Ascending aorta (tissue), 2 donors: ENCODE measurements at regions not wholly inside any gene's neighbourhood (a gene's known extent, or its start where the extent isn't known, plus 50 kb on each side); places are given as distances from the start of the nearest gene placed in this dataset.

Experiments used
- DNase-seq, 2 donors: peaks; one replicate each; pipeline ENCODE4 v3.0.0-alpha.2; 2019; ENCODE audit warnings: low spot score in 2 of 2
- H3K27ac ChIP-seq, 2 donors: fragments of 200-600 bp; sonication (generic); one replicate each; pipeline ENCODE4 v1.5.1; 2016 to 2017; ENCODE audit warnings: mild to moderate bottlenecking in 1 of 2
- H3K27me3 ChIP-seq: fragments of 200-600 bp; sonication (generic); one replicate; pipeline ENCODE4 v1.5.1; 2017
- H3K36me3 ChIP-seq, 2 donors: fragments of 200-600 bp; sonication (generic); one replicate each; pipeline ENCODE4 v1.5.1; 2016
- H3K4me1 ChIP-seq, 2 donors: fragments of 200-600 bp; sonication (generic); one replicate each; pipeline ENCODE4 v1.5.1; 2016 to 2017; ENCODE audit warnings: mild to moderate bottlenecking in 1 of 2
- H3K4me3 ChIP-seq, 2 donors: fragments of 200-600 bp; sonication (generic); one replicate each; pipeline ENCODE4 v1.5.1; 2016 to 2017; ENCODE audit warnings: mild to moderate bottlenecking in 1 of 2
- H3K9me3 ChIP-seq, 2 donors: fragments of 200-600 bp; sonication (generic); one replicate each; pipeline ENCODE4 v1.5.1; 2016
- intact Hi-C: fragments of 100-400 bp; cut with DNase I; formaldehyde crosslinking; loops from one replicate; pipeline ENCODE4 v1.15.1; 2023
- TF ChIP-seq, protein P1 (sequence below), 3 experiments: fragments of 200-600 bp in 2 of 3; fragments of 450-650 bp in 1 of 3; sonication (generic) in 2 of 3; IDR thresholded peaks; one replicate each; pipeline ENCODE4 v1.5.1; 2016 to 2019; ENCODE audit warnings: antibody characterized with exemption in 3 of 3, mild to moderate bottlenecking in 1 of 3, moderate library complexity in 1 of 3

DNA sequence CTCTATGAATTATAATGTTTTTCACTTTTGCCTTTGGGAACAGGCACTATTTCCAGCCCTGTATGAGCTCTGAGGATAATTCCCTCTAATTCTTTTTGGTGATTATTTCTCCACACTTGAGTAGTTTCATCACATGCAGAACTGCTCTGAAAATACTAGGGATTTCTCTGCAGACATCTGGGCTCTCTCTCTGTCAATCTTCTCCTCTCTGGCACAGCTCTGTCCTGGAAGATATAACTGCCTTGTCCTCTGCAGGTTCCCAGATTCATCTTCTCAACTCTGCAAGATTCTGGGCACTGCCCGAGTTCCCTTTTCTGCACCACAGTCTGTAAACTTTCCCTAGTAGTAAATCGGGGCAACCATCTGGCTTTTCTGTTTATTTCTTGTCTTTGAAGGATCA is 131.3 kb upstream of the FMN2 start:
- no peak for DNase-seq
- Histone ChIP-seq H3K9me3 (no peaks in the 10 kb centered on the region), H3K27me3 (no peaks in the 10 kb centered on the region), H3K4me1 (no peaks in the 10 kb centered on the region), H3K36me3 (no peaks in the 10 kb centered on the region), H3K4me3 (no peak overlapping the region), H3K27ac (no peak overlapping the region)
- intact Hi-C loops, result no loop called here
- TF ChIP-seq, protein P1, sequence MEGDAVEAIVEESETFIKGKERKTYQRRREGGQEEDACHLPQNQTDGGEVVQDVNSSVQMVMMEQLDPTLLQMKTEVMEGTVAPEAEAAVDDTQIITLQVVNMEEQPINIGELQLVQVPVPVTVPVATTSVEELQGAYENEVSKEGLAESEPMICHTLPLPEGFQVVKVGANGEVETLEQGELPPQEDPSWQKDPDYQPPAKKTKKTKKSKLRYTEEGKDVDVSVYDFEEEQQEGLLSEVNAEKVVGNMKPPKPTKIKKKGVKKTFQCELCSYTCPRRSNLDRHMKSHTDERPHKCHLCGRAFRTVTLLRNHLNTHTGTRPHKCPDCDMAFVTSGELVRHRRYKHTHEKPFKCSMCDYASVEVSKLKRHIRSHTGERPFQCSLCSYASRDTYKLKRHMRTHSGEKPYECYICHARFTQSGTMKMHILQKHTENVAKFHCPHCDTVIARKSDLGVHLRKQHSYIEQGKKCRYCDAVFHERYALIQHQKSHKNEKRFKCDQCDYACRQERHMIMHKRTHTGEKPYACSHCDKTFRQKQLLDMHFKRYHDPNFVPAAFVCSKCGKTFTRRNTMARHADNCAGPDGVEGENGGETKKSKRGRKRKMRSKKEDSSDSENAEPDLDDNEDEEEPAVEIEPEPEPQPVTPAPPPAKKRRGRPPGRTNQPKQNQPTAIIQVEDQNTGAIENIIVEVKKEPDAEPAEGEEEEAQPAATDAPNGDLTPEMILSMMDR (IDR thresholded peaks at IDR 0.05), result no peak

DNA sequence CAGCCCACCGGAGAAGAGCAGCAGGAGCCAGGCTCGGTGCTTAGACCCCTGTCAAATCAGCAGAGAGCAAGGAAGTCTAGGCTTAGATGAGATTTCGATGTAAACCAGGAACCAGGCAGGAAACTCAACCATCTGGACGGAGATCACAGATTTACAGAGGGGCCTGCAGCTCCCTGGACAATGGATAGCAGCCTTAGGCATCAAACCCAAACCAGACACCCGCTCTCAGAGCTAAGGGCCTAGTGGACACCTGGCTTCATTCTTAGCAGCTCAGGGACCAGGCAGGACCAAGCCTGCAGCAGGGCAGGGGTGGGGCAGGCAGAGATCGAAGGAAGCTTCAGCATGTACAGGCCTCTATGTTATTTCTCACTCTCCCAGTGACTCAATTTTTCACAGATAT is 127.8 kb upstream of the FMN2 start:
- TF ChIP-seq, protein P1 (IDR thresholded peaks at IDR 0.05), result no peak
- intact Hi-C loops, result no loop called here
- Histone ChIP-seq H3K36me3 (no peaks in the 10 kb centered on the region), H3K4me3 (no peak overlapping the region), H3K27me3 (no peaks in the 10 kb centered on the region), H3K9me3 (no peaks in the 10 kb centered on the region), H3K4me1 (no peaks in the 10 kb centered on the region), H3K27ac (no peak overlapping the region)
- DNase-seq, result no peak

DNA sequence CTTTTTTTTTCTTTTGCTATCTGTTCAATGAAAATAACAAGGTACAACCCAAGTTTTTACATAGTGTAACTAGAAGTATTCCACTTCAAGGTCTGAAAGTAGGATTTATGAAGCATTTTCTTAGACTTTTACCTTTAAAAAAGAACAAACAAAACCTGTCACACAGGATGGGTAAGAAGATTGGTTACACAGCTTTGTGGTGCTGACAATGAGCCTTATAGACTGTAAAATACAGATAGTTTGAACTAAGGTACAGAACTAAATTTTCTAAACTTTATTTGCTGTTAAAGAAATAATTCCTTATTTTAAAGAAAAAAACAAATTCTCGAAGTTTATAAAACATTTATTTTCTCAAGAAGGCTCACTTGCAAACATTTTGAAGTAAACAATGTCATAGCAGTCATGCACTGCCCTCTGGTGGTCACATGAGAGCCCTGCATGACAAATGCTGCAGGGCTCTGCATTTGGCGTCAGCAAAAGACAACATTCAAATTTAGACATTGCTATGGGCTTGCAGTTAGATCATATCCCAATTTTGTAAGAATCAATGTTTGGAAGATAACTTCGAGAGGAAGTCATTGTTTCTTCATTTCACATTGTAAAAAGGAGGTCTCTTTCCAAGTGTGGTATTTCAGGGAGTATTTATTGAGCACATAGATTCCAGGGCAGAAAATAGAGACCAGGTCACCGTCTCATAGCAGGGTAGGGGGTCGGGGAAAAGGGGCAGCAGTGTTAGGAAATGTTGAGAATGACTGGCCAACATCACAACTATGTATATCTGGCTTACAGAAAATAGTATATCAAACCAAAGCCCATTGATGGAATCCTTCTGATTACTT is 115.3 kb upstream of the FMN2 start:
- H3K27ac ChIP-seq, result no peak overlapping the region
- no peaks in the 10 kb centered on the region for H3K4me1 ChIP-seq
- H3K36me3 ChIP-seq, result no peaks in the 10 kb centered on the region
- H3K27me3 ChIP-seq, result no peaks in the 10 kb centered on the region
- TF ChIP-seq, protein P1 (IDR thresholded peaks at IDR 0.05), result peak in 2 of 3 experiments; percentile 68 to 75
- DNase-seq, result no peak
- no peak overlapping the region for H3K4me3 ChIP-seq
- no peaks in the 10 kb centered on the region for H3K9me3 ChIP-seq
- intact Hi-C loops, result no loop called here

DNA sequence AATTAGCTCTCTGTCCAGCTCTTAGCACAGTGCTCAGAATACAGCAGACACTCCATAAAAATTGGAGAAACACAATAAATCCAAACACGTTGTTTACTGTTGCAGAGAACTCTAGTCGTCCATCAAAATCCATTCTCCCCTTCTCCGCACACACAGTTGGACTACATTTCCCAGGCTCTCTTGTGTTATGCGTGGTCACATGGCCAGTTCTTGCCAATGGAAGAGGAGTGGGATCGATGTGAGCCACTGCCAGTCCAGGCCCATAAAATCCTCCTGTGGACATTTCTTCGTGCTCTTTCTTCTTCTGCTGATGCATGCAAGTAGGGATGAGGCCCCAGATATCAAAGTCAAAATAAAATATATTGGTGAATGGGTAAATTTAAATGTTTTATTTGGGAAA is 114.3 kb upstream of the FMN2 start:
- Histone ChIP-seq H3K4me1 (no peaks in the 10 kb centered on the region), H3K27ac (no peak overlapping the region), H3K4me3 (no peak overlapping the region), H3K9me3 (no peaks in the 10 kb centered on the region), H3K36me3 (no peaks in the 10 kb centered on the region), H3K27me3 (no peaks in the 10 kb centered on the region)
- intact Hi-C loops, result no loop called here
- TF ChIP-seq, protein P1 (IDR thresholded peaks at IDR 0.05), result no peak
- DNase-seq, result no peak

DNA sequence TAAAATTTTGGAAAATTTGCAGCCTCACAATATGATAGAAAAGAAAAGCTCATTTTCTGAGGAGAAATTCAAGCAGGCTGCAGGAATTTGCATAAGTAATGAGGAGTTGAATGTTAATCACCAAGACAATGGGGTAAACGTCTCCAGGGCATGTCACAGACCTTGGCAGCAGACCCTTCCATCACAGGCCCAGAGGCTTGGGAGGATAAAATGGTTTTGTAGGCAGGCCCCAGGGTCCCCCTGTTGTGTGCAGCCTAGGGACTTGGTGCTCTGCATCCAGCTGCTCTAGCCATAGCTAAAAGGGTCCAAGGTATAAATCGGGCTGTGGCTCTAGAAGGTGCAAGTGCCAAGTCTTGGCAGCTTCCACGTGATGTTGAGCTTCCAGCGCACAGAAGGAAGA is 112.2 kb upstream of the FMN2 start:
- DNase-seq, result no peak
- no peaks in the 10 kb centered on the region for H3K4me1 ChIP-seq
- TF ChIP-seq, protein P1 (IDR thresholded peaks at IDR 0.05), result no peak
- no peak overlapping the region for H3K27ac ChIP-seq
- H3K27me3 ChIP-seq, result no peaks in the 10 kb centered on the region
- H3K4me3 ChIP-seq, result no peak overlapping the region
- intact Hi-C loops, result no loop called here
- no peaks in the 10 kb centered on the region for H3K9me3 ChIP-seq
- H3K36me3 ChIP-seq, result no peaks in the 10 kb centered on the region
